ENCODE measurements at regions not wholly inside any gene's neighbourhood (a gene's known extent, or its start where the extent isn't known, plus 50 kb on each side); places are given as distances from the start of the nearest gene placed in this dataset.

- TF ChIP-seq EZH2 (IDR thresholded peaks at IDR 0.05; ENCODE audit: borderline replicate concordance, insufficient read depth, low read length, poor library complexity, severe bottlenecking) (no peak), CTCF (IDR thresholded peaks at IDR 0.05; ENCODE audit: poor library complexity, severe bottlenecking) (no peak), POLR2AphosphoS5 (IDR thresholded peaks at IDR 0.05) (no peak), TAF1 (IDR thresholded peaks at IDR 0.05; ENCODE audit: low read depth) (no peak), EP300 (conservative IDR thresholded peaks at IDR 0.05; ENCODE audit: poor library complexity, severe bottlenecking) (no peak), REST (IDR thresholded peaks at IDR 0.05; ENCODE audit: borderline replicate concordance) (no peak)
Observed at GRCh38 chr3:5840056-5840455, 652.5 kb downstream of the EDEM1 start.
